Ishikawa (cell line): ENCODE measurements at regions not wholly inside any gene's neighbourhood (a gene's known extent, or its start where the extent isn't known, plus 50 kb on each side); places are given as distances from the start of the nearest gene placed in this dataset.

Source experiments
- CEBPB ChIP-seq: IDR thresholded peaks from 2 replicates; pipeline ENCODE4 v1.6.1; 2012
- NFIC ChIP-seq: IDR thresholded peaks from 2 replicates; pipeline ENCODE4 v1.6.1; 2012
- REST ChIP-seq: IDR thresholded peaks from 2 replicates; pipeline ENCODE4 v1.6.1; 2012; ENCODE audit warnings: low read depth, mild to moderate bottlenecking
- TEAD4 ChIP-seq: IDR thresholded peaks from 2 replicates; pipeline ENCODE4 v1.6.1; 2012

- TF ChIP-seq NFIC: no peak
- TF ChIP-seq CEBPB: no peak
- TF ChIP-seq REST: no peak
- TF ChIP-seq TEAD4: no peak
Measured at GRCh38 chr5:23204111-23204510, 303.3 kb upstream of the PRDM9 start.
